Activated CD8-positive, alpha-beta T cell treated with anti-CD3 and anti-CD28 coated beads for 36 hours (primary cell): ENCODE measurements at regions not wholly inside any gene's neighbourhood (a gene's known extent, or its start where the extent isn't known, plus 50 kb on each side); places are given as distances from the start of the nearest gene placed in this dataset.

Experiments
- ATAC-seq: fragments of 200-7000 bp; cut with Tn5 transposase; one replicate; pipeline ENCODE4 v1.10.0; 2021; ENCODE audit warnings: mild to moderate bottlenecking, moderate library complexity
- CTCF ChIA-PET: fragments of 350-600 bp; sonication (Branson Sonifier 250); formaldehyde crosslinking; loops from one replicate; lab custom pipeline; 2021; ENCODE audit warnings: antibody characterized with exemption; lab: Charles Lee
- POLR2A ChIA-PET: fragments of 350-600 bp; sonication (Branson Sonifier 250); formaldehyde crosslinking; loops from one replicate; lab custom pipeline; 2021; ENCODE audit warnings: antibody characterized with exemption; lab: Charles Lee
- DNase-seq: peaks from one replicate; pipeline ENCODE4 v3.0.0-alpha.2; 2020
- H3K27ac Mint-ChIP-seq: one replicate; pipeline ENCODE4 v1.8.0; 2021; ENCODE audit warnings: mild to moderate bottlenecking, mixed read lengths
- H3K27me3 Mint-ChIP-seq: one replicate; pipeline ENCODE4 v1.8.0; 2021; ENCODE audit warnings: mixed read lengths
- H3K36me3 Mint-ChIP-seq: one replicate; pipeline ENCODE4 v1.8.0; 2021; ENCODE audit warnings: low read depth, mixed read lengths
- H3K4me1 Mint-ChIP-seq: one replicate; pipeline ENCODE4 v1.8.0; 2021; ENCODE audit warnings: low read depth, mixed read lengths
- H3K4me3 Mint-ChIP-seq: one replicate; pipeline ENCODE4 v1.8.0; 2021; ENCODE audit warnings: mild to moderate bottlenecking, moderate library complexity, mixed read lengths
- H3K9me3 Mint-ChIP-seq: one replicate; pipeline ENCODE4 v1.8.0; 2021; ENCODE audit warnings: mixed read lengths
- CTCF ChIP-seq: fragments of 200-600 bp; IDR thresholded peaks from one replicate; pipeline ENCODE4 v1.8.0; 2022; ENCODE audit warnings: antibody characterized with exemption, mild to moderate bottlenecking
- intact Hi-C: fragments of 100-400 bp; cut with micrococcal nuclease; formaldehyde crosslinking; loops from one replicate; pipeline ENCODE4 v1.10.0; 2022

GRCh38 chr19:13610039-13610691 lies 103.9 kb upstream of the CACNA1A start:
- H3K4me3 Mint-ChIP-seq, result no peak overlapping the region
- peak; percentile 42 for ATAC-seq
- ChIA-PET CTCF (no interaction called here), POLR2A (no interaction called here)
- TF ChIP-seq CTCF, result no peak
- peaks cover 7% of the 10 kb centered on the region for H3K27me3 Mint-ChIP-seq
- H3K4me1 Mint-ChIP-seq, result peaks cover 8% of the 10 kb centered on the region
- no peaks in the 10 kb centered on the region for H3K36me3 Mint-ChIP-seq
- no peaks in the 10 kb centered on the region for H3K9me3 Mint-ChIP-seq
- no peak overlapping the region for H3K27ac Mint-ChIP-seq
- DNase-seq, result peak; percentile 39
- intact Hi-C loops, result loop anchor here (10.0 kb wide), 1 partner anchor 115 kb away; no protein-coding TSS in a partner anchor

GRCh38 chr19:13606156-13606555 lies 99.9 kb upstream of the CACNA1A start:
- ATAC-seq (no peak), DNase-seq (no peak)
- ChIA-PET CTCF (interaction anchor here (0.8 to 3.0 kb wide), 3 partner anchors 8 to 115 kb away, joined by 3 to 15 read pairs (median 3); no protein-coding TSS in a partner anchor), POLR2A (no interaction called here)
- peaks cover 5% of the 10 kb centered on the region for H3K27me3 Mint-ChIP-seq
- no peak overlapping the region for H3K27ac Mint-ChIP-seq
- H3K36me3 Mint-ChIP-seq, result no peaks in the 10 kb centered on the region
- no peak for TF ChIP-seq CTCF
- peaks cover 12% of the 10 kb centered on the region for H3K4me1 Mint-ChIP-seq
- H3K4me3 Mint-ChIP-seq, result no peak overlapping the region
- intact Hi-C loops, result no loop called here
- H3K9me3 Mint-ChIP-seq, result no peaks in the 10 kb centered on the region

- no peaks in the 10 kb centered on the region for H3K9me3 Mint-ChIP-seq
- TF ChIP-seq CTCF, result peak; percentile 64
- peaks cover 11% of the 10 kb centered on the region for H3K4me1 Mint-ChIP-seq
- H3K27me3 Mint-ChIP-seq, result peaks cover 5% of the 10 kb centered on the region
- intact Hi-C loops, result no loop called here
- ChIA-PET POLR2A (no interaction called here), CTCF (interaction anchor here (0.7 to 3.0 kb wide), 3 partner anchors 16 to 116 kb away, joined by 3 to 15 read pairs (median 3); no protein-coding TSS in a partner anchor)
- no peak overlapping the region for H3K4me3 Mint-ChIP-seq
- H3K36me3 Mint-ChIP-seq, result no peaks in the 10 kb centered on the region
- H3K27ac Mint-ChIP-seq, result no peak overlapping the region
- ATAC-seq, result no peak
- DNase-seq, result no peak
Observed at GRCh38 chr19:13604902-13605586, 98.8 kb upstream of the CACNA1A start.

GRCh38 chr19:13600802-13601201 lies 94.5 kb upstream of the CACNA1A start:
- ChIA-PET CTCF (interaction anchor here (1.0 kb wide), 1 partner anchor 11 kb away, joined by 3 read pairs; no protein-coding TSS in a partner anchor), POLR2A (no interaction called here)
- peaks cover 6% of the 10 kb centered on the region for H3K27me3 Mint-ChIP-seq
- no peak overlapping the region for H3K4me3 Mint-ChIP-seq
- H3K27ac Mint-ChIP-seq, result no peak overlapping the region
- ATAC-seq (no peak), DNase-seq (no peak)
- peaks cover 8% of the 10 kb centered on the region for H3K4me1 Mint-ChIP-seq
- no peak for TF ChIP-seq CTCF
- no peaks in the 10 kb centered on the region for H3K36me3 Mint-ChIP-seq
- no peaks in the 10 kb centered on the region for H3K9me3 Mint-ChIP-seq
- intact Hi-C loops, result no loop called here

- ATAC-seq, result no peak
- peaks cover 4% of the 10 kb centered on the region for H3K4me1 Mint-ChIP-seq
- H3K27ac Mint-ChIP-seq, result no peak overlapping the region
- DNase-seq, result no peak
- intact Hi-C loops, result no loop called here
- no peak overlapping the region for H3K4me3 Mint-ChIP-seq
- CTCF ChIA-PET, result interaction anchor here (0.7 kb wide), 1 partner anchor 10 kb away, joined by 4 read pairs; no protein-coding TSS in a partner anchor
- H3K27me3 Mint-ChIP-seq, result peaks cover 6% of the 10 kb centered on the region
- no peaks in the 10 kb centered on the region for H3K9me3 Mint-ChIP-seq
- TF ChIP-seq CTCF, result no peak
- H3K36me3 Mint-ChIP-seq, result no peaks in the 10 kb centered on the region
- POLR2A ChIA-PET, result no interaction called here
Observed at GRCh38 chr19:13600091-13600490, 93.8 kb upstream of the CACNA1A start.
